Peyer's patch (tissue), 4 donors: ENCODE measurements at regions not wholly inside any gene's neighbourhood (a gene's known extent, or its start where the extent isn't known, plus 50 kb on each side); places are given as distances from the start of the nearest gene placed in this dataset.

ENCODE experiments used
- CTCF ChIP-seq, 6 experiments: fragments of 450-650 bp in 4 of 6; fragments of 200-600 bp in 2 of 6; sonication (generic) in 1 of 6; IDR thresholded peaks; one replicate each; pipeline ENCODE4 v1.5.1; 2017 to 2019; ENCODE audit warnings: antibody characterized with exemption in 6 of 6, mild to moderate bottlenecking in 3 of 6, moderate library complexity in 1 of 6
- POLR2A ChIP-seq, 2 donors: fragments of 450-650 bp; IDR thresholded peaks; one replicate each; pipeline ENCODE4 v1.5.1; 2017; ENCODE audit warnings: antibody characterized with exemption in 2 of 2, mild to moderate bottlenecking in 2 of 2, moderate library complexity in 2 of 2

DNA sequence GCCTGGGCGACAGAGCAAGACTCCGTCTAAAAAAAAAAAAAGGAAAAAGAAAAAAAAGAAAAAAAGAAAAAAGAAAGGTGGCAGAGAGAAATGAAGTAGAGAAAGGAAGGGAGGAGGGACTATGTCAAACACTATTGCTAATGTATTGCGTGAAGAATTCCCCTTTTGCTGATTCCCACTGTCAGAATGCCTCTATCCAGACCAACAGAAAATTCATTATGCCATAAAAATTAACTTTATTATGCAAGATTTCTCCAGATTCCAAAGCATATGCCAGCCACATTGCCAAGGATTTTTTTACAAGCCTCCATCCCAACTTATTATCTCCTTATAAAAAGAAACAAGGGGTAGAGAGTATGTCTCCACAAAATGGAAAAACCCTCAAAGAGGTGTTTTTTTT is 209.3 kb downstream of the MTERF1 start:
- TF ChIP-seq CTCF (IDR thresholded peaks at IDR 0.05), result no peak
- TF ChIP-seq POLR2A (IDR thresholded peaks at IDR 0.05), result no peak
